ENCODE measurements at regions not wholly inside any gene's neighbourhood (a gene's known extent, or its start where the extent isn't known, plus 50 kb on each side); places are given as distances from the start of the nearest gene placed in this dataset.

DNA sequence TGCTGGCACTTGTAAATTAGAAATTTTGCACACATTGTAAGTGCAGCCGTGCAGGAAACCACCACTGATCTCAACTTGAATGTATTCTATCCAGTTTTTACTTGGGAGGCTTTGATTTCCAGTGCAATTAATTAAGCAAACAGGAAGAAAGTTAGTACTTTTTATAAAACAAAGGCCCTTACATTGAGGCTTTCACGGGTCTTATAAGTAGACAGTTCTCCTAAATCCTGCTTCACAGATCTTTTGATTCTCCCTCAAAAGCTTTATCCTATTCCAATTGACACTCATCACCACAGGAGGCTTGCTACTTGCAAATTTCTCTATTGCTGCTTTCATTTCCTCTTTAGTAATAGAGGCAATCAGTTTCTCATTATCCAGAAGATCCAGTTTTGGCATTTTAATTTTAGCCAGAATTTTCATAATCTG lies 90.1 kb downstream of the ERCC5 start:
- no peak for DNase-seq (ENCODE audit: low spot score)

DNA sequence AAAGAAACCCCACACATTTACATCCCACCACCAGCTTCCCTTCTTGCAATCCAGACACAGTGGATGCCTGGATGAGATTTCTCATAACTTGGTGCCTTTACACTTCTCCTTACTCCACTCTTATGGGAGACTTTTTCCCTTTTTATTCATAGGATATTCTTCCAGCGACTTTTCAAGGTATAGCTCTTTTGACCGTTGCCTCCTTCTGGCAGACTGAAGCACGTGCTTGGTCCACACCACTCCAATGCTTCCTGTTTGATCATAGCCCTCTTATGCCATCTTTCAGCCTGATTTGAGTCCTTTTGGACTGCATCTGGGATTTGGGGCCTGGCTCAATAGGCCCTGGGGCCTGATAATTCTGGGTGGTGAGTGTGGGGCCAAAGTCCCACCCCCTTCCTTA lies 87.7 kb downstream of the ERCC5 start:
- no peak for DNase-seq (ENCODE audit: low spot score)

DNA sequence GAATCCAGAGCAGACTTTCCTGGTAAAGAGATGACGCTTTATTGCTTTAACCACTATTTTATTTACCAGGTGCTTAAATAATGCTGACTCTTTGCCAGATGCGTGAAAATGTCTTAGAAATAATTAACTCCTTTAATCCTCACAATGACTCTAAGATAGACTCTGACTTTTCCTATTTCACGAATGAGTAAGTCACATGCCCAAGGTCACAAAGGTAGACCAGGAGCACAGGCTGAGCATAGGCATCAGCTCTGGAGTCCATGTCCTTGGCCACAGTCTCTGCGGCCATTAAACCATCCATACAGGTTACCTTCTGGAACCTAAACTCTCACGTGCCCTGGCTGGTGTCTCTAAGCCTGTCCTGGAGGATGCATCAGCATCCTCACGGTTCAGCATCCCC lies 87.3 kb downstream of the ERCC5 start:
- no peak for DNase-seq (ENCODE audit: low spot score)

DNA sequence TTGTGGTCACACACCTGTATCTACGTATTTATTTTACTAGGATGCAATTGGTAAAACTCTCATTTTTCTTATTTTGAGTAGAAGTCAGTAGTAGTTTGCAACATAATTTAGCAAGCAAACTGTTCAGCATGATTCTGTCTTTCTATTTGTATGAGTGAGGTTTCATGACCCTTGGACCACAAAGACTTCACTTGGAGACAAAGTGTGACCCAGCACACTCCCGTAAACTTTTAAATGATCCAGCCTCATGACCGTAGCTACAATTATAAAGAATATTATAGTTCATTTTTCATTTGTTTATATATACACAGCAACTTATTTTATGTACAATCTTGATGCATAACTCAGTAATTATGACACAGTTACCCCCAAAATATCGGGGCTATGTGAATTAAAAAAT lies 86.5 kb downstream of the ERCC5 start:
- no peak for DNase-seq (ENCODE audit: low spot score)

DNA sequence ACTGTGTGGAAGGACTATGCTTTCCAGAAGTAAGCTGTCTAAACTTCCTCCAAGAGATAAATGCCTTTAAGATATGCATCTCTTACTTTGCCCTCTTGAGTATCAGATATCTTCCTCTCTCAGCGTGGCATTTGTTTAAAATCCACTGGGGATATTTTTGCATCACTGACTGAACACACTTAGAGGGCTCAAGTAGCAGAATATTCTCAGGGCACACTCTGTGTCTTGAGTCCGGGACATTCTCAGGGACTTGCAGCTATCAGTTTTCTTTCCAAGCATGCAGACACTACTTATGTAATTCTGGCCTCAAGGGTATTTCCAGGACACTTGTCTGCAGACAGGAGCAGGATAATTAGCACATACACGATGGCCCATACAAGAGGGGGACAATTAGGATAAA lies 84.7 kb downstream of the ERCC5 start:
- DNase-seq (ENCODE audit: low spot score) = no peak

DNA sequence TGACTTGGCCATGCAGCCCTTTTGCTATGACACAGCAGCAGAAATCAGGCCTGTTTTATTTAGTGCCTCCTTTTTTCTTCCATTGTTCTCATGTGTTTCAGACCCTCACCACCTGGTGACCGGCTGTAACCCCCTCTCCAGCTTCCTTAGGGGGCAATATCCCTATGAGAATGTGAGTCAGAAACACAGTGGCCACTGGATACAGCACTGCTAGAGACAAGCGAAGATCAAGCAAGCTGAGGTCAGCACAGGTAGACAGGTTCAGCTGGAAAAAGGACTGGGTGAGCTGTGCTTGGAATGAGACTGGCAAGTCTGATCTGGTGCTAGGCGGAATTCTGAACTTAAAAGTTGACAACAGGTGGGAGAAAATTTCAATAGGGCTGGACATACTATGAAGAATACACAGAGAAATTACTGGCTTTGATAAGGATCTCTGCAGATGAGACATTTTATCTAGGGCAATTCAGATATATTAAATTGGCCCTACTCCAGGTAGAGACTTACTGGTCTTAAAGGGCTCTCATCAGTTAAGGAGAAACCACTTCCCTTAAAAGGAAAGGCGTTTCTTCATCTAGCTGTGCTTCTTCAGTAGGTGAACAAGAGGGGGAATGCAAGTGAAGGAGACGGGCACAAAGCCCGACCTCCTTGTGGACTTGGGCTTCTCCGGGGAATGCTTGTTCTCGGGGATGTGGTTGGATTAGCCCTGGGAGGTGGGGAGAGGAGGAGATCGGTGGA lies 83.3 kb downstream of the ERCC5 start:
- DNase-seq (ENCODE audit: low spot score) = no peak

Data from HT-29 (cell line).